H1 (cell line): ENCODE measurements at regions not wholly inside any gene's neighbourhood (a gene's known extent, or its start where the extent isn't known, plus 50 kb on each side); places are given as distances from the start of the nearest gene placed in this dataset.

Experiments used
- ATF3 ChIP-seq: IDR thresholded peaks from 2 replicates; pipeline ENCODE4 v1.6.1; 2011; ENCODE audit warnings: low read depth, mild to moderate bottlenecking, low read length; ENCODE audit not compliant: insufficient read depth
- CEBPB ChIP-seq: IDR thresholded peaks from 2 replicates; pipeline ENCODE4 v1.6.1; 2012; ENCODE audit warnings: low read depth, low read length
- EP300 ChIP-seq, 2 experiments: IDR thresholded peaks; 1 replicate in 1 of 2; 2 replicates in 1 of 2; pipeline ENCODE4 v1.6.1; 2011 to 2012; ENCODE audit warnings: low read depth in 2 of 2, low read length in 2 of 2, mild to moderate bottlenecking in 2 of 2, borderline replicate concordance in 1 of 2, inconsistent platforms in 1 of 2, moderate library complexity in 1 of 2
- NRF1 ChIP-seq: IDR thresholded peaks from 2 replicates; pipeline ENCODE4 v1.6.1; 2011; ENCODE audit warnings: mild to moderate bottlenecking, low read depth, low read length, improper control_type of control experiment
- RFX5 ChIP-seq: IDR thresholded peaks from 2 replicates; pipeline ENCODE4 v1.6.1; 2011; ENCODE audit warnings: low read depth, low read length, improper control_type of control experiment, borderline replicate concordance
- RXRA ChIP-seq: IDR thresholded peaks from 2 replicates; pipeline ENCODE4 v1.6.1; 2011; ENCODE audit warnings: low read depth, mild to moderate bottlenecking, low read length, moderate library complexity; ENCODE audit not compliant: insufficient read depth

- no peak for TF ChIP-seq RXRA
- TF ChIP-seq EP300 (IDR thresholded peaks at IDR 0.05; ENCODE audit: borderline replicate concordance in 1 of 2, low read depth in 2 of 2, low read length in 2 of 2), result no peak
- TF ChIP-seq ATF3, result no peak
- no peak for TF ChIP-seq RFX5
- TF ChIP-seq NRF1, result no peak
- TF ChIP-seq CEBPB, result no peak
Observed at GRCh38 chr6:54646069-54646950, 200.3 kb upstream of the FAM83B start (continued).
